MG63 (cell line): ENCODE measurements at regions not wholly inside any gene's neighbourhood (a gene's known extent, or its start where the extent isn't known, plus 50 kb on each side); places are given as distances from the start of the nearest gene placed in this dataset.
"Not testable (repeated sequence)": the region's sequence is repeated elsewhere in the genome, so short reads cannot be mapped to it uniquely, and the experiment has no call there.

Experiments
- DNase-seq: peaks from one replicate; pipeline ENCODE4 v3.0.0-alpha.2; 2020
- H3K27me3 ChIP-seq: fragments of 250-450 bp; sonication (Bioruptor Pico); 2 replicates; pipeline ENCODE4 v1.5.1; 2020; ENCODE audit warnings: mild to moderate bottlenecking, moderate library complexity
- H3K36me3 ChIP-seq: fragments of 250-450 bp; sonication (Bioruptor Pico); 2 replicates; pipeline ENCODE4 v1.5.1; 2020; ENCODE audit warnings: mild to moderate bottlenecking, moderate library complexity
- H3K4me3 ChIP-seq: fragments of 250-450 bp; sonication (Bioruptor Pico); 2 replicates; pipeline ENCODE4 v1.5.1; 2020; ENCODE audit warnings: mild to moderate bottlenecking, moderate library complexity
- H3K9me3 ChIP-seq: fragments of 250-450 bp; sonication (Bioruptor Pico); 2 replicates; pipeline ENCODE4 v1.5.1; 2020; ENCODE audit warnings: mild to moderate bottlenecking, moderate library complexity

DNA sequence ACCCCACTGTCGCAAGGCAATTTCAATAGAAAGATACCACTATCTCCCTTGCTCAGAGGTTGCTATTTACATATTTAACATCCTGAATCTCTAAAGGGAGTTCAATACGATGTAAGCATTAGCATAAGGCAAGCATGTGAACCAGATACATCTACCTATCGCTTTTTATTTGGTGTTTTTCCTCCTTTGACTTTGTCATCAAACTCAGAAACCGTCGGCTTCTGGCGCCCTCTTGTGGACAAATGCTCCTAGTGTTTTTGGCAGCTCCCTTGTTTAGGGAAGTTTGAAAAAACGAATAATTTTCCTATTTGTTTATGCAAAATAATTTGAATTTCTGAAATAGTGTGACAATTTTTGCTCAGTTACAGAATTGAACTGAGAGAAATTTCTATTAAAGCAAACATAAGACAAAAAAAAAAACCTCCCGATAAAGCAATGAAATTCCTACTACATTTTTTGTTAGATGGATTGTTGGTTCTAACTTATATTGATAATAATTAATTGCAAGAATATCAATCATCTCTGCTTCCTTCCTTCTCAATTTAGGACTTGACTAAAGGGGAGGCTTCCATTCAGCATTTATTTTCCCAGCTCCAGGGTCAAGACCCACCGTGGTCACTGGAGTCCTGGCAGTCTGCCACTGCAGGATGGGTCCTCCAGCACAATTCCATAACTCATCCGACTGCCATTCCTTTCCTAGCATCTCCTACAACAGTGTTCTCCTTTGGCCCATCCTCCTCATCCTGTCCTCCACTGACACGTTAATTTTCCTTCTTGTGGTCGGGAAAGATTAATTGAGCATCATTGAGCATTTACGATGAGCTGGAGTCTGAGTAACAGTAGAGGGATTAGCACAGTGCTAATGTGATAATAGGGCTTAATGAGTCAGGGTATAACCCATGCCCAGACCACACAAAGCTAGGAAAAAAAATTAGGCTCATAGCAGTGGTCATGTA, 131.8 kb upstream of the CHD1 start:
- Histone ChIP-seq H3K9me3 (no peaks in the 10 kb centered on the region), H3K36me3 (no peaks in the 10 kb centered on the region), H3K27me3 (peaks cover 12% of the 10 kb centered on the region), H3K4me3 (no peak overlapping the region)
- DNase-seq: peak; percentile 53

DNA sequence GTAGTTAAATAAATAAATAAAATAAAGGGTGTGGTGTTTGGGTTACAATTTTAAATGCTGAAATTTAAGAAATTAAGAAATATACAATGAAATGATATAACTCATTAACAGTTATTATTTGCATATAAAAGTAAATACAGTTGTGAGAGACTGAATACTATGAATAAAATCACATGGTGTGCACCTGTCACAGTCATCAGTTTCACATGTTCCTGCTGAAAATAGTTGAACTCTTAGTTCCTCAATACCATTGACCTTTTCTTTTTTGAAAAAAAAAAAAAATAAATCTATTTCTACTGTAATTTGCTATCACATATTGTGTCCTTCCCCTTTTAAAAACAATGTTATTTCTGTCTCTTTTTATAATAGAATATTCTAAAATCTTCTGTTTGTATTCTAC, 130.9 kb upstream of the CHD1 start:
- peaks cover 12% of the 10 kb centered on the region for H3K27me3 ChIP-seq
- DNase-seq: no peak
- no peak overlapping the region for H3K4me3 ChIP-seq
- H3K9me3 ChIP-seq: no peaks in the 10 kb centered on the region
- no peaks in the 10 kb centered on the region for H3K36me3 ChIP-seq

GRCh38 chr5:99058466-99058865, 129.7 kb upstream of the CHD1 start:
- Histone ChIP-seq H3K36me3 (no peaks in the 10 kb centered on the region), H3K9me3 (no peaks in the 10 kb centered on the region), H3K4me3 (no peak overlapping the region), H3K27me3 (peaks cover 10% of the 10 kb centered on the region)
- DNase-seq: no peak

- no peak overlapping the region for H3K4me3 ChIP-seq
- DNase-seq: no peak
- H3K36me3 ChIP-seq: no peaks in the 10 kb centered on the region
- no peaks in the 10 kb centered on the region for H3K9me3 ChIP-seq
- H3K27me3 ChIP-seq: peaks cover 12% of the 10 kb centered on the region; the same call in 1 of the 2 replicates
Measured at GRCh38 chr5:99054972-99055371, 126.2 kb upstream of the CHD1 start.

GRCh38 chr5:99045871-99046270, 117.1 kb upstream of the CHD1 start:
- peaks cover 5% of the 10 kb centered on the region for H3K27me3 ChIP-seq
- no peak overlapping the region for H3K4me3 ChIP-seq
- H3K36me3 ChIP-seq: no peaks in the 10 kb centered on the region
- no peak for DNase-seq
- H3K9me3 ChIP-seq: no peaks in the 10 kb centered on the region; the same call in 1 of the 2 replicates

DNA sequence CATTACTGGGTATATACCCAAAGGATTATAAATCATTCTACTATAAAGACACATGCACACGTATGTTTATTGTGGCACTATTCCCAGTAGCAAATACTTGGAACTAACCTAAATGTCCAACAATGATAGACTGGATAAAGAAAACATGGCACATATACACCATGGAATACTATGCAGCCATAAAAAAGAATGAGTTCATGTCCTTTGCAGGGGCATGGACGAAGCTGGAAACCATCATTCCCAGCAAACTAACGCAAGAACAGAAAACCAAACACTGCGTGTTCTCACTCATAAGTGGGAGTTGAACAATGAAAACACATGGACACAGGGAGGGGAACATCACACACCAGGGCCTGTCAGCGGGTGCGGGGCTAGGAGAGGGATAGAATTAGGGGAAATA, 114.5 kb upstream of the CHD1 start:
- H3K36me3 ChIP-seq, DNase-seq, H3K4me3 ChIP-seq, H3K27me3 ChIP-seq, H3K9me3 ChIP-seq: not testable (repeated sequence)

GRCh38 chr5:99037668-99038067, 108.9 kb upstream of the CHD1 start:
- DNase-seq: peak; percentile 14
- Histone ChIP-seq H3K9me3 (no peaks in the 10 kb centered on the region; the same call in 1 of the 2 replicates), H3K4me3 (no peak overlapping the region), H3K36me3 (no peaks in the 10 kb centered on the region), H3K27me3 (no peaks in the 10 kb centered on the region)

DNA sequence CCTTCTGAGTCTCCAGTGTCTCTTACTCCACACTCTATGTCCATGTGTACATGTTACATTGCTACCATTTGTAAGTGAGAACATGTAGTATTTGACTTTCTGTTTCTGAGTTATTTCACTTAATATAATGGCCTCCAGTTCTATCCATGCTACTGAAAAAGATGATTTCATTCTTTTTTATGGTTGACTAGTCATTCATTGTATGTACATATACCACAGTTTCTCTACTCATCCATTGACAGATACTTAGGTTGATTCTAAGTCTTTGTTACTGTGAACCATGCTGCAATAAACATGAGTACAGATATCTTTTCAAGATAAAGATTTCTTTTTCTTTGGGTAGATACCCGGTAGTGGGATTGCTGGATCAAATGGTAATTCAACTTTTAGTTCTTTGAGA, 107.1 kb upstream of the CHD1 start:
- DNase-seq: no peak
- Histone ChIP-seq H3K9me3 (no peaks in the 10 kb centered on the region), H3K36me3 (no peaks in the 10 kb centered on the region), H3K4me3 (no peak overlapping the region), H3K27me3 (no peaks in the 10 kb centered on the region)

DNA sequence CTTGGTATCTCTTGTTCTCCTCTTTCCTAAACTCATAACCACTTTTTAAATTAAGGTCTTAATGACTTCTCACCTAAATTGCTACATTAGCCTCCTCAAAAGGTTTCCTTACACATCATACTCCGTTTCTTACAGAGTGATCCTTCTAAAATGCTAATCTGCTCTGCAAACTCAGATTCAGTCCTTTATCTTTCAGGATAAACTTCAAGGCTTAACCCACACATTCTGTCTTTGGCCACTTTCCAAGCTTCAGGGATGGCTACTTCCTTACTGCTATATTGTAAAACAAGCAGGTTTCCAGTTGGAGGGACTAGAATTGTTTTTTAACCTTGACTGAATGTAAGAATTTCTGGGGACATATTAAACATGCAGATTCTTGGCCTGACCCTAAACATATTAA, 105.5 kb upstream of the CHD1 start:
- Histone ChIP-seq H3K27me3 (no peaks in the 10 kb centered on the region), H3K36me3 (no peaks in the 10 kb centered on the region), H3K9me3 (no peaks in the 10 kb centered on the region), H3K4me3 (no peak overlapping the region)
- no peak for DNase-seq

GRCh38 chr5:99033014-99033900, 104.5 kb upstream of the CHD1 start:
- Histone ChIP-seq H3K4me3 (peak overlapping the region; percentile 46), H3K9me3 (no peaks in the 10 kb centered on the region), H3K36me3 (no peaks in the 10 kb centered on the region), H3K27me3 (no peaks in the 10 kb centered on the region)
- no peak for DNase-seq

DNA sequence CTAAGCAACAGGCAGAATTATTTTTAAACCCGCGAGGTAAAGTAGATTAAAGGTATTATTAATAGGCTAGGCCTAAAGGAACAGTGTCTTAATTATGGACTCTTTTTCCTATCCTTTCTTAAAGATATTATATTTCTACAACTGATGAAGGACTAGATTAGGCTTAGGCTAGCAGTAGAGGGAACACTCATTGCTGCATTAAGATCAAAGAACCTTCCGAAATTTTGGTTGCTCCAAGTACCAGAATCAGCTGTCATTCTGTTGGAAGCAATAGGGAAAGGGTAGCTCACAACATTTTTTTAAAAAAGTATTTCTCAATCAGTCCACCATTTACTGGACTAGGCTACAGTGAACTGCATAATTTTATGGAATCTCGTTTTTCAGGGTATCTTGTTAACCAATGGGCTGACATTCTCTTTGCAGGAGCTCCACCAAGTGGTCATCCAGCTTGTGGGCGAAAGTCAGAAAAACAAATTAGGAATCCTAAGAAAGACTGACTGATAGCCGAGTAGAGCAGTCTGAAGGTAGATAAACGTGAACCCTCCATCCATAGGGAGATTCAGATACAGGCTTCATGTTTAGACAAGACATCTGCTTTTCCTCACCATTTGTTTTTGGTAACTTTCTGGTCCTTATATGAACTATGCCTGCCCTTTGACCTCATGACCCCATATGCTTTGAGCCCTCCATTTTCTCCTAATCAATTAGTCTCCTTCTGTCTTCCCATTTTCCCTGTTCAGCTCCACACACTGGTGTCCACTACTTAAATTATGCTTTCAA, 103.6 kb upstream of the CHD1 start:
- Histone ChIP-seq H3K4me3 (peak overlapping the region; percentile 46), H3K27me3 (no peaks in the 10 kb centered on the region), H3K9me3 (no peaks in the 10 kb centered on the region), H3K36me3 (no peaks in the 10 kb centered on the region)
- DNase-seq: peak; percentile 59

DNA sequence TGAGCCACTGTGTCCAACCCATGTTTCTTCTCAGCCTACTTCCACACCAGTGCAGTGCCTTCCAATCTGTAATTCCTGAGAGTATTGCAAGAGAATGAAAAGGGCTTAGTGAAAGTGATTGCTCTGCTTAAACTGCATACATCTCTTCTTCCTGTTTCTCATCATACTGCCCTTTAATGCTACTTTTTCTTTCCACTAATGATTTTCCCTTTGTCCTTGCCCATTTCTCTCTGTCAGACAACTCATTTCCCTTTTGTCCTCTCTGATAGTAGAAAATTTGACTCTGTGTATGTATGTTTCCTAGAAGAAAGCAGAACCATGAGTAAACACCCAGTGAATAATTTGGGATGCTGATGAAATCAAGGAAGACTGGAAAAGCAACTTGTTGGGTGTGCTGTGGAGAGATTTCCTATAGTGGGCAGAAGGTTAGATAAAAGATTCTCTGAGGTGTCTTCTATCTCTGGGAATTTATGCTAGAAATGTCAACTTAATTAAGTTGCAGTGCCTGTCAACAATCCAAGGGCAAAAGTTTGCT, 102.2 kb upstream of the CHD1 start:
- Histone ChIP-seq H3K36me3 (no peaks in the 10 kb centered on the region), H3K4me3 (no peak overlapping the region), H3K9me3 (no peaks in the 10 kb centered on the region), H3K27me3 (no peaks in the 10 kb centered on the region)
- DNase-seq: no peak

DNA sequence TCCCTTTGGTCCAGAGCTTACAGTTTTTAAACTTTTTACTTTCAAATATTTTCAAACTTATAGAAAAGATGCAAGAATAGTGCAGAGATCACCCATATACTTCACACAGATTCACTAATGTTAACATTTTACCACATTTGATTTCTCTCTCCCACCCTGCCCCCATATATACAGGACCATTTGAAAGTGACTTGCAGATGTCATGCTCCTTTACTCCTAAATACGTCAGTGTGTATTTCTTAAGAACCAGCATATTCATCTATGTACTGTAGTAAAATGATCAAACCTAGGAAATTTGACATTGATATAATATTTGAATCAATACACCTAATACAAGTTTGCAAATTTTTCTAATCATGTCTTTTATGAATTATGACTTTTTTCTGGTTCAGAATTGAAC, 100.4 kb upstream of the CHD1 start:
- Histone ChIP-seq H3K27me3 (no peaks in the 10 kb centered on the region), H3K9me3 (no peaks in the 10 kb centered on the region), H3K36me3 (no peaks in the 10 kb centered on the region), H3K4me3 (no peak overlapping the region)
- no peak for DNase-seq

GRCh38 chr5:99028170-99028569, 99.4 kb upstream of the CHD1 start:
- DNase-seq, H3K4me3 ChIP-seq, H3K9me3 ChIP-seq, H3K36me3 ChIP-seq, H3K27me3 ChIP-seq: not testable (repeated sequence)

- H3K4me3 ChIP-seq: no peak overlapping the region
- no peaks in the 10 kb centered on the region for H3K9me3 ChIP-seq
- no peaks in the 10 kb centered on the region for H3K36me3 ChIP-seq
- no peak for DNase-seq
- peaks cover 7% of the 10 kb centered on the region; the same call in 1 of the 2 replicates for H3K27me3 ChIP-seq
Measured at GRCh38 chr5:99025298-99026045, 96.7 kb upstream of the CHD1 start.

GRCh38 chr5:99023330-99023729, 94.5 kb upstream of the CHD1 start:
- DNase-seq: no peak
- H3K27me3 ChIP-seq: peaks cover 7% of the 10 kb centered on the region; the same call in 1 of the 2 replicates
- no peaks in the 10 kb centered on the region for H3K9me3 ChIP-seq
- no peak overlapping the region for H3K4me3 ChIP-seq
- no peaks in the 10 kb centered on the region for H3K36me3 ChIP-seq
